ENCODE measurements at regions not wholly inside any gene's neighbourhood (a gene's known extent, or its start where the extent isn't known, plus 50 kb on each side); places are given as distances from the start of the nearest gene placed in this dataset.

GRCh38 chr12:124111006-124111405, 138.0 kb downstream of the ZNF664 start:
- no peaks in the 10 kb centered on the region for H3K9me3 ChIP-seq (ENCODE audit: control insufficient read depth in 1 of 2, insufficient read depth in 1 of 2, low read depth in 1 of 2, low read length in 2 of 2)
- no peak for TF ChIP-seq TCF7L2 (IDR thresholded peaks at IDR 0.05; ENCODE audit: borderline replicate concordance, extremely low read depth, insufficient read depth, insufficient read length)
- TF ChIP-seq REST (IDR thresholded peaks at IDR 0.05; ENCODE audit: low read depth): no peak
- no peak for TF ChIP-seq ZBTB33 (IDR thresholded peaks at IDR 0.05; ENCODE audit: extremely low read depth, insufficient replicate concordance, low read length)
- no peak for TF ChIP-seq ZNF274 (IDR thresholded peaks at IDR 0.05; ENCODE audit: low read depth, low read length)
- TF ChIP-seq FOSL1 (IDR thresholded peaks at IDR 0.05; ENCODE audit: low read depth): no peak
- no peak for TF ChIP-seq CEBPB (IDR thresholded peaks at IDR 0.05; ENCODE audit: low read depth)
- H3K9ac ChIP-seq (ENCODE audit: low read length): no peak overlapping the region
- no peak overlapping the region for H3K4me2 ChIP-seq (ENCODE audit: low read length)
- ChIA-PET RAD21 (ENCODE audit: low non-redundant PET in 1 of 2, low total read pairs in 2 of 2, uncharacterized antibody in 2 of 2, unreplicated experiment in 2 of 2) (no interaction called here), POLR2A (no interaction called here), CTCF (no interaction called here)
- no TSS peak for BruUV-seq (replicated peaks)
- H3K36me3 ChIP-seq (ENCODE audit: control insufficient read depth in 1 of 2, insufficient read depth in 2 of 2, low read length in 2 of 2): no peaks in the 10 kb centered on the region
- H3K79me2 ChIP-seq (ENCODE audit: insufficient read depth, low read length): no peaks in the 10 kb centered on the region
- no peak overlapping the region for H2AFZ ChIP-seq (ENCODE audit: low read depth, low read length, poor library complexity, severe bottlenecking)
- no peaks in the 10 kb centered on the region for H3K27me3 ChIP-seq (ENCODE audit: insufficient read depth, low read length)
- no peaks in the 10 kb centered on the region for H3K9me2 ChIP-seq (ENCODE audit: insufficient read depth)
- no peak for DNase-seq (ENCODE audit: low read depth, low spot score)
- H3K4me3 ChIP-seq (replicated peaks in 1 of 2; ENCODE audit: low read depth in 1 of 2, low read length in 2 of 2): no peak overlapping the region
- peaks cover 0 to 5% of the 10 kb centered on the region in 2 experiments; a peak in 1 of 4 replicates for H3K4me1 ChIP-seq (ENCODE audit: control insufficient read depth in 1 of 2, insufficient read depth in 2 of 2, low read length in 2 of 2)
- no peaks in the 10 kb centered on the region for H4K20me1 ChIP-seq (ENCODE audit: insufficient read depth)
- H3K27ac ChIP-seq (ENCODE audit: low read depth, low read length): no peak overlapping the region
- intact Hi-C loops (cut with micrococcal nuclease): no loop called here
- no peak for ATAC-seq
